CD14-positive monocyte (primary cell): ENCODE measurements at regions not wholly inside any gene's neighbourhood (a gene's known extent, or its start where the extent isn't known, plus 50 kb on each side); places are given as distances from the start of the nearest gene placed in this dataset.

Experiments used
- DNase-seq, 3 donors: peaks; one replicate each; pipeline ENCODE4 v3.0.0-alpha.2; 2011 to 2022
- H2AFZ ChIP-seq: 2 replicates; pipeline ENCODE4 v1.6.0; 2012; ENCODE audit warnings: mild to moderate bottlenecking, low read depth, low read length, inconsistent platforms; ENCODE audit not compliant: insufficient read depth, poor library complexity, severe bottlenecking
- H3K27ac ChIP-seq, 2 donors: 1 replicate in 1 of 2; 2 replicates in 1 of 2; pipeline ENCODE4 v1.5.1; 2012 to 2013; ENCODE audit warnings: low read length in 2 of 2, control low read depth in 1 of 2, inconsistent platforms in 1 of 2, low read depth in 1 of 2, mild to moderate bottlenecking in 1 of 2
- H3K27me3 ChIP-seq, 2 donors: one replicate each; pipeline versions ENCODE4 v1.6.0 to v1.6.1; 2011 to 2013; ENCODE audit warnings: low read length in 2 of 2; ENCODE audit not compliant: control insufficient read depth in 2 of 2, insufficient read depth in 2 of 2
- H3K36me3 ChIP-seq, 2 donors: replicated peaks in 1 of 2; 1 replicate in 1 of 2; 2 replicates in 1 of 2; pipeline versions ENCODE4 v1.5.1 to v1.6.1; 2012 to 2013; ENCODE audit warnings: low read length in 2 of 2, control low read depth in 1 of 2, inconsistent platforms in 1 of 2, mild to moderate bottlenecking in 1 of 2; ENCODE audit not compliant: insufficient read depth in 2 of 2, control insufficient read depth in 1 of 2
- H3K4me1 ChIP-seq, 2 donors: 1 replicate in 1 of 2; 2 replicates in 1 of 2; pipeline versions ENCODE4 v1.5.1 to v1.6.1; 2012 to 2013; ENCODE audit warnings: low read length in 2 of 2, control low read depth in 1 of 2, inconsistent platforms in 1 of 2, mild to moderate bottlenecking in 1 of 2, moderate library complexity in 1 of 2; ENCODE audit not compliant: insufficient read depth in 2 of 2, control insufficient read depth in 1 of 2
- H3K4me2 ChIP-seq: replicated peaks from 2 replicates; pipeline ENCODE3; 2012; ENCODE audit warnings: low read length, moderate library complexity, mild to moderate bottlenecking; ENCODE audit not compliant: poor library complexity, severe bottlenecking; ENCODE audit errors: extremely low read depth
- H3K4me3 ChIP-seq, 3 experiments: fragments of 200-600 bp in 1 of 3; sonication (generic) in 1 of 3; replicated peaks in 1 of 3; 1 replicate in 2 of 3; 2 replicates in 1 of 3; pipeline ENCODE4 v1.5.1; 2011 to 2013; ENCODE audit warnings: low read length in 3 of 3, mild to moderate bottlenecking in 3 of 3, control low read depth in 2 of 3, low read depth in 2 of 3, inconsistent platforms in 1 of 3, moderate library complexity in 1 of 3
- H3K79me2 ChIP-seq: 2 replicates; pipeline ENCODE4 v1.6.0; 2012; ENCODE audit warnings: mild to moderate bottlenecking, control low read depth, inconsistent platforms, low read length, moderate library complexity; ENCODE audit not compliant: insufficient read depth
- H3K9ac ChIP-seq: 2 replicates; pipeline ENCODE4 v1.6.0; 2017; ENCODE audit warnings: low read length, mild to moderate bottlenecking; ENCODE audit not compliant: insufficient read depth, poor library complexity, severe bottlenecking
- H3K9me3 ChIP-seq, 2 donors: replicated peaks in 1 of 2; 1 replicate in 1 of 2; 2 replicates in 1 of 2; pipeline versions ENCODE4 v1.5.1 to v1.6.1; 2012 to 2013; ENCODE audit warnings: low read length in 2 of 2, control low read depth in 1 of 2; ENCODE audit not compliant: control insufficient read depth in 1 of 2, insufficient read depth in 1 of 2
- H4K20me1 ChIP-seq: 2 replicates; pipeline ENCODE4 v1.6.0; 2012; ENCODE audit warnings: mild to moderate bottlenecking, low read length, control low read depth, moderate library complexity; ENCODE audit not compliant: insufficient read depth
- H3K27ac Mint-ChIP-seq, 7 donors: one replicate each; pipeline ENCODE4 v1.8.0; 2020; ENCODE audit warnings: mild to moderate bottlenecking in 7 of 7, mixed read lengths in 7 of 7, moderate library complexity in 6 of 7, inconsistent platforms in 2 of 7
- H3K27me3 Mint-ChIP-seq, 3 donors: one replicate each; pipeline ENCODE4 v1.8.0; 2021 to 2022; ENCODE audit warnings: low read depth in 3 of 3, mild to moderate bottlenecking in 3 of 3, mixed read lengths in 3 of 3, moderate library complexity in 3 of 3, inconsistent platforms in 1 of 3
- H3K36me3 Mint-ChIP-seq, 2 donors: one replicate each; pipeline ENCODE4 v1.8.0; 2020; ENCODE audit warnings: mixed read lengths in 2 of 2, inconsistent platforms in 1 of 2, mild to moderate bottlenecking in 1 of 2
- H3K4me1 Mint-ChIP-seq: one replicate; pipeline ENCODE4 v1.8.0; 2020; ENCODE audit warnings: mild to moderate bottlenecking, mixed read lengths
- H3K4me3 Mint-ChIP-seq, 2 donors: one replicate each; pipeline ENCODE4 v1.8.0; 2020; ENCODE audit warnings: mild to moderate bottlenecking in 2 of 2, mixed read lengths in 2 of 2, moderate library complexity in 1 of 2
- H3K9me3 Mint-ChIP-seq, 7 donors: one replicate each; pipeline ENCODE4 v1.8.0; 2020 to 2022; ENCODE audit warnings: mixed read lengths in 7 of 7, mild to moderate bottlenecking in 6 of 7, moderate library complexity in 6 of 7, inconsistent platforms in 2 of 7
- WGBS: methylation state at CpG from one replicate; pipeline ENCODE4 v1.1.5; 2013; ENCODE audit warnings: missing lambda C conversion rate; ENCODE audit not compliant: insufficient coverage; 5-methylcytosine and 5-hydroxymethylcytosine counted together
- intact Hi-C, 2 donors: fragments of 100-400 bp; cut with micrococcal nuclease; formaldehyde crosslinking; loops; one replicate each; pipeline versions ENCODE4 v1.15.0 to v1.15.1; 2023
- TF ChIP-seq, protein P1 (sequence below): fragments of 200-600 bp; IDR thresholded peaks from one replicate; pipeline ENCODE4 v1.8.0; 2022; ENCODE audit warnings: antibody characterized with exemption, mild to moderate bottlenecking

DNA sequence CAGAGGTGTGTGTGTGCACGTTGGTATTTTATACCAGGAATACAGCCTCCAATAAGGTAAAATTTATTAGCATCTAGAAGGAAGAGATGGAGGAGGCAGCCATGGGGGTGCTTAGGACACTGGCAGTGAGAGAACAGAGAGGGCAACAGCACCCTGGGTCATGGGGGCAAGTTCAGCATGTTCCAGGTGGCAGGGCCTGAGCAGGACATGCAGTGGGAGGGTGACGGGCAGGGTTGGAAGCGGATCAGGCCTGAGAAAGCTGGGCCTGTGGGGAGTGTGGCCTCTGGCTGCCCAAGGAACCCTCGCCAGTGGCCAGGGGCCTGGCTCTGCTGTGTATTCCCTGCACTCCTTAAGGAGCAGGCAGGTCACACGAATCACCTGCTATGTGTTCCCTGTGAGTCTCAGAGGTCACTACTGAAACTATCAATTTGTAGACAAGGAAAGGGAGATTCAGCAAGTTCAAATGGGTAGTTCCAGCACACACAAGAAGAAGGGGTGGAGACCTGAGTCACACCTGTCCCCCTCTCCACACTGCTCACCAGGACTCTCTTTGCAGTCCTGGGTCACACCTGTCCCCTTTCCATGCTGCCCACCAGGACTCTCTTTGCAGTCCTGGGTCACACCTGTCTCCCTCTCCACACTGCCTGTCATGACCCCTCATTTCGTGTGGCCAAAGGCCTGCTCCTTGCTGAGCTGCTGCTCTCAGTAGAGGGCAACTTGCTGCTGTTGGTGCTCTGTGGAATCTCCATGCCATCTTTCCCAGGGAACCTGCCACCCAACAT, 463.9 kb upstream of the HS6ST1 start:
- WGBS = 87% methylated on average over 5 of the region's 6 CpGs
- intact Hi-C loops = no loop called here
- TF ChIP-seq, protein P1, sequence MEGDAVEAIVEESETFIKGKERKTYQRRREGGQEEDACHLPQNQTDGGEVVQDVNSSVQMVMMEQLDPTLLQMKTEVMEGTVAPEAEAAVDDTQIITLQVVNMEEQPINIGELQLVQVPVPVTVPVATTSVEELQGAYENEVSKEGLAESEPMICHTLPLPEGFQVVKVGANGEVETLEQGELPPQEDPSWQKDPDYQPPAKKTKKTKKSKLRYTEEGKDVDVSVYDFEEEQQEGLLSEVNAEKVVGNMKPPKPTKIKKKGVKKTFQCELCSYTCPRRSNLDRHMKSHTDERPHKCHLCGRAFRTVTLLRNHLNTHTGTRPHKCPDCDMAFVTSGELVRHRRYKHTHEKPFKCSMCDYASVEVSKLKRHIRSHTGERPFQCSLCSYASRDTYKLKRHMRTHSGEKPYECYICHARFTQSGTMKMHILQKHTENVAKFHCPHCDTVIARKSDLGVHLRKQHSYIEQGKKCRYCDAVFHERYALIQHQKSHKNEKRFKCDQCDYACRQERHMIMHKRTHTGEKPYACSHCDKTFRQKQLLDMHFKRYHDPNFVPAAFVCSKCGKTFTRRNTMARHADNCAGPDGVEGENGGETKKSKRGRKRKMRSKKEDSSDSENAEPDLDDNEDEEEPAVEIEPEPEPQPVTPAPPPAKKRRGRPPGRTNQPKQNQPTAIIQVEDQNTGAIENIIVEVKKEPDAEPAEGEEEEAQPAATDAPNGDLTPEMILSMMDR = no peak
- Mint-ChIP-seq H3K4me3 (no peak overlapping the region), H3K4me1 (no peaks in the 10 kb centered on the region), H3K36me3 (no peaks in the 10 kb centered on the region), H3K27me3 (peaks cover 0 to 5% (median 2%) of the 10 kb centered on the region in 3 donors), H3K27ac (no peak overlapping the region), H3K9me3 (peaks cover 0 to 3% (median 0%) of the 10 kb centered on the region in 7 donors)
- Histone ChIP-seq H3K27me3 (no peaks in the 10 kb centered on the region), H2AFZ (no peak overlapping the region), H3K9me3 (no peaks in the 10 kb centered on the region), H4K20me1 (no peaks in the 10 kb centered on the region), H3K4me1 (no peaks in the 10 kb centered on the region), H3K4me2 (no peak overlapping the region), H3K9ac (no peak overlapping the region), H3K36me3 (no peaks in the 10 kb centered on the region), H3K79me2 (no peaks in the 10 kb centered on the region), H3K27ac (no peak overlapping the region), H3K4me3 (no peak overlapping the region)
- DNase-seq = no peak

- Mint-ChIP-seq H3K36me3 (no peaks in the 10 kb centered on the region), H3K4me3 (no peak overlapping the region), H3K9me3 (peaks cover 0 to 3% (median under 1%) of the 10 kb centered on the region in 7 donors), H3K27ac (no peak overlapping the region), H3K4me1 (no peaks in the 10 kb centered on the region), H3K27me3 (peaks cover 0 to 5% (median 2%) of the 10 kb centered on the region in 3 donors)
- WGBS = 96% methylated on average over 4 of the region's 9 CpGs
- no peak for DNase-seq
- no peaks in the 10 kb centered on the region for H3K36me3 ChIP-seq
- intact Hi-C loops = no loop called here
- no peak overlapping the region for H3K4me2 ChIP-seq
- TF ChIP-seq, protein P1 = no peak
- no peaks in the 10 kb centered on the region for H3K9me3 ChIP-seq
- no peak overlapping the region for H3K4me3 ChIP-seq
- no peaks in the 10 kb centered on the region for H3K79me2 ChIP-seq
- no peaks in the 10 kb centered on the region for H3K4me1 ChIP-seq
- H4K20me1 ChIP-seq = no peaks in the 10 kb centered on the region
- no peaks in the 10 kb centered on the region for H3K27me3 ChIP-seq
- no peak overlapping the region for H2AFZ ChIP-seq
- no peak overlapping the region for H3K9ac ChIP-seq
- no peak overlapping the region for H3K27ac ChIP-seq
Measured at GRCh38 chr2:128783193-128783671, 464.6 kb upstream of the HS6ST1 start.
